Thymus (tissue), 11 donors: ENCODE measurements at regions not wholly inside any gene's neighbourhood (a gene's known extent, or its start where the extent isn't known, plus 50 kb on each side); places are given as distances from the start of the nearest gene placed in this dataset.

ENCODE experiments used
- DNase-seq, 9 donors: peaks; one replicate each; pipeline ENCODE4 v3.0.0-alpha.2; 2013; ENCODE audit warnings: low spot score in 9 of 9, low read depth in 6 of 9, missing footprints in 1 of 9
- H3K27ac ChIP-seq, 2 donors: one replicate each; pipeline ENCODE4 v1.5.1; 2013; ENCODE audit warnings: control low read depth in 1 of 2, low read depth in 1 of 2, low read length in 1 of 2, mild to moderate bottlenecking in 1 of 2, moderate library complexity in 1 of 2
- H3K27me3 ChIP-seq, 2 donors: one replicate each; pipeline ENCODE4 v1.5.1; 2013; ENCODE audit warnings: low read length in 1 of 2; ENCODE audit not compliant: control insufficient read depth in 2 of 2, insufficient read depth in 1 of 2
- H3K36me3 ChIP-seq, 2 donors: one replicate each; pipeline ENCODE4 v1.5.1; 2013; ENCODE audit warnings: low read length in 1 of 2, mild to moderate bottlenecking in 1 of 2, moderate library complexity in 1 of 2; ENCODE audit not compliant: control insufficient read depth in 2 of 2, insufficient read depth in 2 of 2
- H3K4me1 ChIP-seq, 2 donors: one replicate each; pipeline ENCODE4 v1.5.1; 2013; ENCODE audit warnings: low read length in 2 of 2; ENCODE audit not compliant: control insufficient read depth in 2 of 2, insufficient read depth in 2 of 2
- H3K4me3 ChIP-seq, 2 donors: one replicate each; pipeline ENCODE4 v1.5.1; 2013; ENCODE audit warnings: low read length in 2 of 2, control low read depth in 1 of 2, mild to moderate bottlenecking in 1 of 2
- H3K9me3 ChIP-seq, 2 donors: one replicate each; pipeline ENCODE4 v1.5.1; 2013; ENCODE audit warnings: low read length in 1 of 2, mild to moderate bottlenecking in 1 of 2; ENCODE audit not compliant: control insufficient read depth in 2 of 2, insufficient read depth in 1 of 2
- WGBS: extraction: QIAGEN DNeasy Blood & Tissue Kit; methylation state at CpG from one replicate; pipeline ENCODE4 v1.1.7; 2013; 5-methylcytosine and 5-hydroxymethylcytosine counted together
- donor health status: healthy.

DNA sequence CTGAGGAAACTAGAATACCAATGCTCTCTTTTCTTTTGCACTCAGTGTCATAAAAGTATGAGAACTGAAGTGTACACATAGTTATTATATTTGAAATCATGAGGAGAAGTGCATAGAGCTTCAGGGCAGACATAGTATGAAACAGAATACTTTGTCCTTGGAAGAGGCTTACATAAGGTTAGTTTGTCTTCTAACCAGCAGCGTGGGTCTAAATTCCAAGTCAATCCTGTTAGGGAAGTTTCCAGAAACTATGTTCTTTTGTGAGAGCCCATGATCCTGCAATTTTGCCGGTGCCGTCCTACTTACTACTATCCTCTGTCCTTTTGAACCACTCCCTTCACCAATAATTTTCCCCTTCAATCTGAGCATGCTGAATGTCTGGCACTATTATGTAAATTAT is 156.2 kb downstream of the PABPC4L start:
- H3K9me3 ChIP-seq = no peaks in the 10 kb centered on the region
- no peak overlapping the region for H3K4me3 ChIP-seq
- 96% methylated on average over 3 of the region's 3 CpGs for WGBS
- no peaks in the 10 kb centered on the region for H3K27me3 ChIP-seq
- H3K27ac ChIP-seq = no peak overlapping the region
- H3K4me1 ChIP-seq = no peaks in the 10 kb centered on the region
- no peak for DNase-seq
- no peaks in the 10 kb centered on the region for H3K36me3 ChIP-seq

DNA sequence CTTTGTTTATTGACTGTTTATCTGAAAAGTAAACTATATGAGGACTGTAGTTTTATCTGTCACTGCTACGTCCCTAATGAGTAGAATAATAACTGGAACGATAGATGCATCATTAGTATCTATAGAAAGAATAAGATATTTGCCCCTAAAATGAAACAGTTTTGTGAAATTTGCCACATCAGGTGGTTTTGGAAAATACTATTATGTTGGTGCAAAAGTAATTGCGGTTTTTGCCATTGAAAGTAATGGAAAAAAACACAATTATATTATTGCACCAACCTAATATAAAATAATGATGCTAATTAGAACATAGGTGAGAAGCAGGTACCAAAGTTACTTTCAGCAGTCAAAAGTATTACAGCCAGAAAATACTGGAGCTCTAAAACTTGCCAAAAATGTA is 158.3 kb downstream of the PABPC4L start:
- Histone ChIP-seq H3K4me1 (no peaks in the 10 kb centered on the region), H3K36me3 (no peaks in the 10 kb centered on the region), H3K27ac (no peak overlapping the region), H3K27me3 (no peaks in the 10 kb centered on the region), H3K9me3 (no peaks in the 10 kb centered on the region), H3K4me3 (no peak overlapping the region)
- 83% methylated on average over 3 of the region's 3 CpGs for WGBS
- DNase-seq = no peak

DNA sequence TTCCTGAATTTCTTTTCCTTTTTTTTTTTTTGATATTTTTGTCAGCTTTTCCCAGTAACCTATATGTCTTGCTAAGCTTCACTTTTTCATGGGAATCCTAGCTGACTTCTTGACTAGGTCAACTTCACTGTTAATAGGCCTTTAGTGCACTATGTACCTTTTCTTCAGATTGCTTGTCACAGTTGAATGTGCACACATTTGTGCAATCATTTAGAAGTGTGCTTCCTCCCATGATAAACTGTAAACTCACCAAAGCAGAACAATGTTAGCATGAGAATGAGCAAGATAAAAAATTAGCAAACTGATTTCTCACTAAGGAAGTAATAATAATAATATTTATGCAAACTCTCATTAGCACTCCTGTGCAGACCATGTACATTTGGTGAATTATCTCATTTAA is 173.2 kb downstream of the PABPC4L start:
- Histone ChIP-seq H3K4me3 (no peak overlapping the region), H3K4me1 (no peaks in the 10 kb centered on the region), H3K27me3 (no peaks in the 10 kb centered on the region), H3K9me3 (no peaks in the 10 kb centered on the region), H3K36me3 (no peaks in the 10 kb centered on the region), H3K27ac (no peak overlapping the region)
- no peak for DNase-seq

GRCh38 chr4:134027931-134028330 is 173.7 kb downstream of the PABPC4L start:
- H3K9me3 ChIP-seq = no peaks in the 10 kb centered on the region
- no peaks in the 10 kb centered on the region for H3K36me3 ChIP-seq
- H3K4me1 ChIP-seq = no peaks in the 10 kb centered on the region
- no peak overlapping the region for H3K4me3 ChIP-seq
- H3K27ac ChIP-seq = no peak overlapping the region
- no peaks in the 10 kb centered on the region for H3K27me3 ChIP-seq
- no peak for DNase-seq
- 67% methylated on average over 1 of the region's 1 CpG for WGBS

- no peaks in the 10 kb centered on the region for H3K36me3 ChIP-seq
- no peaks in the 10 kb centered on the region for H3K4me1 ChIP-seq
- H3K4me3 ChIP-seq = no peak overlapping the region
- WGBS = 96% methylated on average over 2 of the region's 2 CpGs
- H3K27me3 ChIP-seq = no peaks in the 10 kb centered on the region
- H3K27ac ChIP-seq = no peak overlapping the region
- DNase-seq = no peak
- no peaks in the 10 kb centered on the region for H3K9me3 ChIP-seq
These were observed 177.3 kb downstream of the PABPC4L start for GRCh38 chr4:134024251-134024650.

DNA sequence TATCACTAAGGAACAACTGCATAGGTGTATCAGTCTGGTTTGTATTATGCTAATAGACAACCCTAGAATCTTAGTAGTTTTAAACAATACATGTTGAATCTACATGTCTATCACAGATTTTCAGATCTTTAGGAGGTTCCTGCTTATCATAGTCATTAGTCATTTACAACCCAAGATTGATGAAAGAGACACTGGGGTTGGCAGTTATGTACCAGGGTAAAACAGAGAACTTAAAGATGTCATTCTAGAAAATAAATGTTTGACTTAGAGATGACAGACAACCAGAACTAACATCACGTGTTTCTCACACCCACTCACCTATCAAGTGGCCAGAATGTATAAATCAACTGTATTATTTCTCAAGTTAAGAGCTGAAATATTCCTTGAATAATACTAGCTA is 181.9 kb downstream of the PABPC4L start:
- H3K4me1 ChIP-seq = no peaks in the 10 kb centered on the region
- no peak overlapping the region for H3K27ac ChIP-seq
- WGBS = 82% methylated on average over 1 of the region's 1 CpG
- H3K27me3 ChIP-seq = no peaks in the 10 kb centered on the region
- no peaks in the 10 kb centered on the region for H3K36me3 ChIP-seq
- no peak for DNase-seq
- H3K9me3 ChIP-seq = no peaks in the 10 kb centered on the region
- no peak overlapping the region for H3K4me3 ChIP-seq

GRCh38 chr4:134018846-134019245 is 182.7 kb downstream of the PABPC4L start:
- H3K27me3 ChIP-seq = no peaks in the 10 kb centered on the region
- H3K4me3 ChIP-seq = no peak overlapping the region
- no peak for DNase-seq
- no peaks in the 10 kb centered on the region for H3K4me1 ChIP-seq
- no peaks in the 10 kb centered on the region for H3K36me3 ChIP-seq
- H3K9me3 ChIP-seq = no peaks in the 10 kb centered on the region
- H3K27ac ChIP-seq = no peak overlapping the region

GRCh38 chr4:134001057-134001456 is 200.5 kb downstream of the PABPC4L start:
- H3K36me3 ChIP-seq = no peaks in the 10 kb centered on the region
- WGBS = 95% methylated on average over 3 of the region's 3 CpGs
- H3K4me1 ChIP-seq = no peaks in the 10 kb centered on the region
- DNase-seq = no peak
- no peak overlapping the region for H3K27ac ChIP-seq
- no peak overlapping the region for H3K4me3 ChIP-seq
- no peaks in the 10 kb centered on the region for H3K9me3 ChIP-seq
- H3K27me3 ChIP-seq = no peaks in the 10 kb centered on the region

- Histone ChIP-seq H3K4me1 (no peaks in the 10 kb centered on the region), H3K4me3 (no peak overlapping the region), H3K36me3 (no peaks in the 10 kb centered on the region), H3K9me3 (no peaks in the 10 kb centered on the region), H3K27ac (no peak overlapping the region), H3K27me3 (no peaks in the 10 kb centered on the region)
- 86% methylated on average over 1 of the region's 1 CpG for WGBS
- DNase-seq = no peak
These were observed 204.2 kb downstream of the PABPC4L start for GRCh38 chr4:133997436-133997835.

GRCh38 chr4:133996431-133997121 is 205.0 kb downstream of the PABPC4L start:
- Histone ChIP-seq H3K36me3 (no peaks in the 10 kb centered on the region), H3K4me3 (no peak overlapping the region), H3K4me1 (no peaks in the 10 kb centered on the region), H3K27ac (no peak overlapping the region), H3K27me3 (no peaks in the 10 kb centered on the region), H3K9me3 (no peaks in the 10 kb centered on the region)
- WGBS = 91% methylated on average over 7 of the region's 7 CpGs
- no peak for DNase-seq
